Pancreas (tissue), 10 donors: ENCODE measurements at regions not wholly inside any gene's neighbourhood (a gene's known extent, or its start where the extent isn't known, plus 50 kb on each side); places are given as distances from the start of the nearest gene placed in this dataset.

Source experiments
- ATAC-seq, 4 donors: fragments of 200-7000 bp; cut with Tn5 transposase; one replicate each; pipeline versions ENCODE4 v1.8.0 to v1.9.1; 2020; ENCODE audit warnings: mild to moderate bottlenecking in 4 of 4, moderate library complexity in 4 of 4
- DNase-seq, 6 donors: peaks; one replicate each; pipeline ENCODE4 v3.0.0-alpha.2; 2020
- FAIRE-seq: peaks from 2 replicates; lab custom pipeline; 2012; peaks lifted over from hg19 to GRCh38; lab: Jason Lieb, UNC
- H3K27ac ChIP-seq, 4 donors: fragments of 200-600 bp; sonication (generic); 1 replicate in 3 of 4; 2 replicates in 1 of 4; pipeline versions ENCODE4 v1.5.0 to v1.8.0; 2020
- H3K27me3 ChIP-seq, 4 donors: fragments of 200-600 bp; one replicate each; pipeline ENCODE4 v1.8.0; 2021
- H3K36me3 ChIP-seq, 3 donors: fragments of 200-600 bp; sonication (generic) in 1 of 3; one replicate each; pipeline versions ENCODE4 v1.5.0 to v1.8.0; 2020 to 2021
- H3K4me1 ChIP-seq, 3 donors: fragments of 200-600 bp; one replicate each; pipeline ENCODE4 v1.8.0; 2021
- H3K4me3 ChIP-seq, 4 donors: fragments of 200-600 bp; sonication (generic) in 2 of 4; one replicate each; pipeline versions ENCODE4 v1.5.0 to v1.8.0; 2020 to 2021
- H3K9me3 ChIP-seq, 4 donors: fragments of 200-600 bp; one replicate each; pipeline ENCODE4 v1.8.0; 2021
- WGBS, 2 donors: extraction: QIAGEN DNeasy Blood & Tissue Kit; methylation state at CpG; one replicate each; pipeline ENCODE4 v1.1.7; 2013; 5-methylcytosine and 5-hydroxymethylcytosine counted together
- intact Hi-C, 3 donors: fragments of 100-400 bp; cut with DNase I; formaldehyde crosslinking; loops; one replicate each; pipeline versions ENCODE4 v1.11.1 to v1.14.2; 2022
- TF ChIP-seq, protein P1 (sequence below), 4 donors: fragments of 200-600 bp; sonication (generic) in 3 of 4; IDR thresholded peaks; one replicate each; pipeline versions ENCODE4 v1.5.0 to v1.8.0; 2021; ENCODE audit warnings: antibody characterized with exemption in 4 of 4
- donor health status: healthy with polysubstance abuse.
- donor health status: DM: no; HTN: no; CAD: no; lungs with moderate emphysema.
- donor health status: DM: no; HTN: no; CAD: no.
- donor health status: control.
- donor health status: control.
- donor health status: Bipolar disorder and iron deficiency.
- donor health status: DM: yes; HTN: yes; CAD: no.
- donor health status: DM: no; HTN: no; CAD: no.
- donor health status: DM: no; HTN: no; CAD: no.
- donor health status: DM: yes; HTN: yes; CAD: no.

DNA sequence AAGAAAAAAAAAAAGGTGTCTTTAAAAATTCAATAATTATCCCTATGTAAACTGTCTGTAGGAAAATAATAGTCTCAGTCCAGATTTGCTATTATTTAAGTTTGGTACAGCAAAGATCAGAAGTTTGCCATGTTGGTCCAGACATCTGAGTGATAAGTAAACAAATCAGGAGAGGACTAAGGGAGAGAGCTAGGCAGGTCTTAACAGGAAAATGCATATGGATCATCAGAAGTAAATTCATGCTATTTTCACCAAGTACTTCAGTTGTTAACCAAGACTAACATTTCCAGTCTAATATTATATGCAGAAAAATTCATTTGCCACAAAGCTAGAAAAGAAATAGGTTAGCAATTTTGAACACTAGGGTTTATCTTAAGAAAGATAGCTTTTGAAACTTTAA, 95.0 kb upstream of the STK17B start:
- H3K27ac ChIP-seq = no peak overlapping the region
- peaks cover 0 to 4% (median 0%) of the 10 kb centered on the region in 3 donors for H3K4me1 ChIP-seq
- H3K4me3 ChIP-seq = no peak overlapping the region
- intact Hi-C loops = no loop called here
- no peaks in the 10 kb centered on the region for H3K27me3 ChIP-seq
- FAIRE-seq (no peak), DNase-seq (no peak), ATAC-seq (no peak)
- TF ChIP-seq, protein P1, sequence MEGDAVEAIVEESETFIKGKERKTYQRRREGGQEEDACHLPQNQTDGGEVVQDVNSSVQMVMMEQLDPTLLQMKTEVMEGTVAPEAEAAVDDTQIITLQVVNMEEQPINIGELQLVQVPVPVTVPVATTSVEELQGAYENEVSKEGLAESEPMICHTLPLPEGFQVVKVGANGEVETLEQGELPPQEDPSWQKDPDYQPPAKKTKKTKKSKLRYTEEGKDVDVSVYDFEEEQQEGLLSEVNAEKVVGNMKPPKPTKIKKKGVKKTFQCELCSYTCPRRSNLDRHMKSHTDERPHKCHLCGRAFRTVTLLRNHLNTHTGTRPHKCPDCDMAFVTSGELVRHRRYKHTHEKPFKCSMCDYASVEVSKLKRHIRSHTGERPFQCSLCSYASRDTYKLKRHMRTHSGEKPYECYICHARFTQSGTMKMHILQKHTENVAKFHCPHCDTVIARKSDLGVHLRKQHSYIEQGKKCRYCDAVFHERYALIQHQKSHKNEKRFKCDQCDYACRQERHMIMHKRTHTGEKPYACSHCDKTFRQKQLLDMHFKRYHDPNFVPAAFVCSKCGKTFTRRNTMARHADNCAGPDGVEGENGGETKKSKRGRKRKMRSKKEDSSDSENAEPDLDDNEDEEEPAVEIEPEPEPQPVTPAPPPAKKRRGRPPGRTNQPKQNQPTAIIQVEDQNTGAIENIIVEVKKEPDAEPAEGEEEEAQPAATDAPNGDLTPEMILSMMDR (IDR thresholded peaks at IDR 0.05) = no peak
- no peaks in the 10 kb centered on the region for H3K36me3 ChIP-seq
- no peaks in the 10 kb centered on the region for H3K9me3 ChIP-seq

- no peak for ATAC-seq
- TF ChIP-seq, protein P1 (IDR thresholded peaks at IDR 0.05) = no peak
- H3K4me1 ChIP-seq = peaks cover 0 to 4% (median 0%) of the 10 kb centered on the region in 3 donors
- DNase-seq = no peak
- no peaks in the 10 kb centered on the region for H3K27me3 ChIP-seq
- H3K9me3 ChIP-seq = no peaks in the 10 kb centered on the region
- H3K4me3 ChIP-seq = no peak overlapping the region
- H3K36me3 ChIP-seq = no peaks in the 10 kb centered on the region
- H3K27ac ChIP-seq = no peak overlapping the region
- no peak for FAIRE-seq
- intact Hi-C loops = no loop called here
Observed at GRCh38 chr2:196266855-196267254, 95.5 kb upstream of the STK17B start.

GRCh38 chr2:196268025-196268424, 96.6 kb upstream of the STK17B start:
- intact Hi-C loops = no loop called here
- Histone ChIP-seq H3K4me1 (peaks cover 0 to 4% (median 0%) of the 10 kb centered on the region in 3 donors), H3K9me3 (no peaks in the 10 kb centered on the region), H3K27ac (peak overlapping the region in 1 of 4 donors; percentile 32), H3K27me3 (no peaks in the 10 kb centered on the region), H3K36me3 (no peaks in the 10 kb centered on the region), H3K4me3 (no peak overlapping the region)
- TF ChIP-seq, protein P1 (IDR thresholded peaks at IDR 0.05) = no peak
- ATAC-seq (peak in 2 of 4 donors; percentile 28 to 37), FAIRE-seq (no peak), DNase-seq (no peak)
- 40 to 43% methylated on average over 1 of the region's 1 CpG for WGBS, 2 donors

- peak overlapping the region in 1 of 4 donors; percentile 32 for H3K27ac ChIP-seq
- ATAC-seq = peak in 3 of 4 donors; percentile 28 to 71 (median 66)
Observed at GRCh38 chr2:196268538-196269338, 97.4 kb upstream of the STK17B start.

More at GRCh38 chr2:196268538-196269338, 97.4 kb upstream of the STK17B start:
- intact Hi-C loops = no loop called here
- H3K4me1 ChIP-seq = peaks cover 0 to 4% (median 0%) of the 10 kb centered on the region in 3 donors
- FAIRE-seq = no peak
- TF ChIP-seq, protein P1 (IDR thresholded peaks at IDR 0.05) = no peak
- 38 to 46% methylated on average over 8 of the region's 8 CpGs for WGBS, 2 donors
- H3K4me3 ChIP-seq = no peak overlapping the region
- no peak for DNase-seq
- no peaks in the 10 kb centered on the region for H3K36me3 ChIP-seq
- no peaks in the 10 kb centered on the region for H3K9me3 ChIP-seq
- H3K27me3 ChIP-seq = no peaks in the 10 kb centered on the region
